IMR-90 (cell line): ENCODE measurements at regions not wholly inside any gene's neighbourhood (a gene's known extent, or its start where the extent isn't known, plus 50 kb on each side); places are given as distances from the start of the nearest gene placed in this dataset.

Experiments
- ATAC-seq: fragments of 200-7000 bp; cut with Tn5 transposase; 2 replicates; pipeline ENCODE4 v1.9.1; 2020; ENCODE audit warnings: low read depth, mild to moderate bottlenecking, moderate library complexity
- BruUV-seq: library from RNA; stranded (reverse); fragments of 400-500 nt; replicated peaks from 2 replicates; lab custom pipeline; 2021; lab: Mats Ljungman, UMichigan
- CTCF ChIA-PET: fragments of 300-600 bp; formaldehyde crosslinking; extraction: SDS; loops from one replicate; lab custom pipeline; 2021; ENCODE audit warnings: antibody characterized with exemption; lab: Yijun Ruan, JAX
- POLR2A ChIA-PET: fragments of 300-600 bp; sonication (Branson Sonifier 250); formaldehyde crosslinking; loops from one replicate; lab custom pipeline; 2022; ENCODE audit warnings: antibody characterized with exemption; ENCODE audit not compliant: unreplicated experiment; lab: Charles Lee
- DNase-seq: peaks from one replicate; pipeline ENCODE4 v3.0.0; 2013
- H2AFZ ChIP-seq: replicated peaks from 2 replicates; pipeline ENCODE3; 2013; ENCODE audit warnings: low read length, mild to moderate bottlenecking; ENCODE audit not compliant: poor library complexity
- H2AK5ac ChIP-seq: 2 replicates; pipeline ENCODE4 v1.6.1; 2013; ENCODE audit warnings: low read depth, low read length, inconsistent platforms
- H2AK9ac ChIP-seq: replicated peaks from 2 replicates; pipeline ENCODE3; 2013; ENCODE audit warnings: mild to moderate bottlenecking, low read depth, low read length, moderate library complexity; ENCODE audit not compliant: poor library complexity
- H2BK120ac ChIP-seq: 2 replicates; pipeline ENCODE4 v1.6.1; 2013; ENCODE audit warnings: low read depth, low read length, inconsistent platforms
- H2BK15ac ChIP-seq: 3 replicates; pipeline ENCODE4 v1.6.1; 2013; ENCODE audit warnings: low read depth, low read length, inconsistent platforms
- H2BK20ac ChIP-seq: 2 replicates; pipeline ENCODE4 v1.6.1; 2013; ENCODE audit warnings: low read depth, mild to moderate bottlenecking, inconsistent platforms, low read length, moderate library complexity
- H2BK5ac ChIP-seq: 2 replicates; pipeline ENCODE4 v1.6.1; 2013; ENCODE audit warnings: mild to moderate bottlenecking, low read depth, low read length, inconsistent platforms; ENCODE audit not compliant: poor library complexity, severe bottlenecking
- H3K14ac ChIP-seq: replicated peaks from 2 replicates; pipeline ENCODE4 v1.6.1; 2013; ENCODE audit warnings: low read depth, low read length, inconsistent platforms
- H3K18ac ChIP-seq: 2 replicates; pipeline ENCODE4 v1.6.1; 2013; ENCODE audit warnings: low read depth, low read length, control low read depth
- H3K23ac ChIP-seq: 2 replicates; pipeline ENCODE4 v1.6.1; 2013; ENCODE audit warnings: low read depth, low read length, inconsistent platforms
- H3K27ac ChIP-seq: 2 replicates; pipeline ENCODE4 v1.5.1; 2013; ENCODE audit warnings: mild to moderate bottlenecking, control low read depth, low read length; ENCODE audit not compliant: insufficient read depth
- H3K27me3 ChIP-seq: 2 replicates; pipeline ENCODE4 v1.6.1; 2013; ENCODE audit warnings: low read length; ENCODE audit not compliant: control insufficient read depth, insufficient read depth
- H3K36me3 ChIP-seq: 2 replicates; pipeline ENCODE4 v1.6.1; 2013; ENCODE audit warnings: low read length, mixed read lengths; ENCODE audit not compliant: control insufficient read depth, insufficient read depth
- H3K4ac ChIP-seq: 2 replicates; pipeline ENCODE4 v1.6.1; 2013; ENCODE audit warnings: low read depth, low read length, inconsistent platforms
- H3K4me1 ChIP-seq: 2 replicates; pipeline ENCODE4 v1.6.1; 2013; ENCODE audit warnings: low read length, mixed read lengths; ENCODE audit not compliant: control insufficient read depth, insufficient read depth
- H3K4me2 ChIP-seq: 2 replicates; pipeline ENCODE4 v1.6.1; 2013; ENCODE audit warnings: low read depth, mild to moderate bottlenecking, control low read depth, low read length, moderate library complexity
- H3K4me3 ChIP-seq: 2 replicates; pipeline ENCODE4 v1.5.1; 2013; ENCODE audit warnings: low read depth, mild to moderate bottlenecking, control low read depth, low read length, moderate library complexity; ENCODE audit not compliant: insufficient read depth
- H3K56ac ChIP-seq: 2 replicates; pipeline ENCODE4 v1.6.1; 2013; ENCODE audit warnings: low read length, inconsistent platforms; ENCODE audit not compliant: insufficient read depth; ENCODE audit errors: extremely low read depth
- H3K79me1 ChIP-seq, 2 experiments: 2 replicates each; pipeline ENCODE4 v1.6.1; 2013; ENCODE audit warnings: low read length in 2 of 2, inconsistent platforms in 1 of 2, low read depth in 1 of 2
- H3K9ac ChIP-seq: 2 replicates; pipeline ENCODE4 v1.6.1; 2013; ENCODE audit warnings: low read depth, low read length, control low read depth
- H3K9me1 ChIP-seq: 2 replicates; pipeline ENCODE4 v1.6.1; 2013; ENCODE audit warnings: low read length, inconsistent platforms; ENCODE audit not compliant: insufficient read depth
- H3K9me3 ChIP-seq: 2 replicates; pipeline ENCODE4 v1.6.1; 2013; ENCODE audit warnings: low read length; ENCODE audit not compliant: control insufficient read depth, insufficient read depth
- H4K20me1 ChIP-seq: 2 replicates; pipeline ENCODE4 v1.6.1; 2013; ENCODE audit warnings: low read length, inconsistent platforms; ENCODE audit not compliant: insufficient read depth
- H4K5ac ChIP-seq: 2 replicates; pipeline ENCODE4 v1.6.1; 2013; ENCODE audit warnings: mild to moderate bottlenecking, low read depth, low read length, control low read depth
- H4K8ac ChIP-seq, 2 experiments: 2 replicates each; pipeline ENCODE4 v1.6.1; 2013; ENCODE audit warnings: low read depth in 2 of 2, low read length in 2 of 2, control low read depth in 1 of 2, inconsistent platforms in 1 of 2
- H4K91ac ChIP-seq: 2 replicates; pipeline ENCODE4 v1.6.1; 2013; ENCODE audit warnings: low read depth, low read length, inconsistent platforms; ENCODE audit not compliant: insufficient read depth
- CEBPB ChIP-seq: IDR thresholded peaks from 2 replicates; pipeline ENCODE4 v1.6.1; 2012; ENCODE audit warnings: low read depth, low read length, improper control_type of control experiment
- CHD1 ChIP-seq: IDR thresholded peaks from 2 replicates; pipeline ENCODE4 v1.6.1; 2012; ENCODE audit warnings: low read depth, low read length, improper control_type of control experiment
- CTCF ChIP-seq: conservative IDR thresholded peaks from 2 replicates; pipeline ENCODE4 v1.5.1; 2012; ENCODE audit warnings: mild to moderate bottlenecking, low read depth, low read length, improper control_type of control experiment
- ELK1 ChIP-seq: fragments of 150-350 bp; IDR thresholded peaks from 2 replicates; pipeline ENCODE4 v1.6.1; 2016; ENCODE audit warnings: low read depth, mild to moderate bottlenecking, low read length, moderate library complexity, borderline replicate concordance
- FOS ChIP-seq: fragments of 150-350 bp; IDR thresholded peaks from 2 replicates; pipeline ENCODE4 v1.6.1; 2016; ENCODE audit warnings: low read depth, low read length
- MXI1 ChIP-seq: IDR thresholded peaks from 2 replicates; pipeline ENCODE4 v1.6.1; 2012; ENCODE audit warnings: low read depth, mild to moderate bottlenecking, low read length, moderate library complexity, borderline replicate concordance
- NFE2L2 ChIP-seq: fragments of 150-350 bp; IDR thresholded peaks from 2 replicates; pipeline ENCODE4 v1.6.1; 2016; ENCODE audit warnings: low read depth, mild to moderate bottlenecking, low read length
- SMC3 ChIP-seq: fragments of 150-350 bp; IDR thresholded peaks from 2 replicates; pipeline ENCODE4 v1.6.1; 2016; ENCODE audit warnings: low read depth, mild to moderate bottlenecking, antibody characterized with exemption, low read length, moderate library complexity
- WGBS, 2 experiments: methylation state at CpG; one replicate each; pipeline versions ENCODE4 v1.1.5 to v1.1.7; 2013; ENCODE audit warnings: missing lambda C conversion rate in 2 of 2; ENCODE audit not compliant: insufficient read length in 1 of 2; ENCODE audit errors: extremely low coverage in 2 of 2; 5-methylcytosine and 5-hydroxymethylcytosine counted together
- dilution Hi-C: fragments of 300-500 bp; cut with HindIII; formaldehyde crosslinking; loops from one replicate; pipeline ENCODE4 v1.14.3; 2018; ENCODE audit warnings: low sequenced_read_pairs; ENCODE audit not compliant: unreplicated experiment
- in situ Hi-C: fragments of 300-500 bp; cut with MboI; formaldehyde crosslinking; loops from 3 replicates; pipeline ENCODE4 v1.14.3; 2019; ENCODE audit warnings: low sequenced_read_pairs, inconsistent platforms, mixed read lengths
- intact Hi-C: fragments of 100-400 bp; cut with micrococcal nuclease; formaldehyde crosslinking; loops from 2 replicates; pipeline ENCODE4 v1.10.0; 2022

GRCh38 chrX:1938190-1938589 lies 323.3 kb downstream of the ASMT start:
- ATAC-seq (no peak), DNase-seq (no peak)
- Histone ChIP-seq H2BK15ac (no peak overlapping the region), H4K8ac (no peak overlapping the region), H3K4me1 (no peaks in the 10 kb centered on the region), H3K27ac (no peak overlapping the region), H3K9me3 (peaks cover 16% of the 10 kb centered on the region), H2AK5ac (no peak overlapping the region), H3K9ac (no peak overlapping the region), H3K4me2 (no peak overlapping the region), H3K27me3 (no peaks in the 10 kb centered on the region), H3K18ac (no peak overlapping the region), H3K4me3 (no peak overlapping the region), H2AFZ (no peak overlapping the region), H4K5ac (no peak overlapping the region), H2BK120ac (no peak overlapping the region), H3K36me3 (no peaks in the 10 kb centered on the region), H4K91ac (no peak overlapping the region), H3K9me1 (no peaks in the 10 kb centered on the region), H3K14ac (no peak overlapping the region), H4K20me1 (no peaks in the 10 kb centered on the region), H3K23ac (no peak overlapping the region), H3K79me1 (no peaks in the 10 kb centered on the region), H2BK20ac (no peak overlapping the region), H2BK5ac (no peak overlapping the region), H3K4ac (no peak overlapping the region), H3K56ac (no peak overlapping the region), H2AK9ac (no peak overlapping the region)
- dilution Hi-C loops (no loop called here), in situ Hi-C loops (no loop called here), intact Hi-C loops (no loop called here)
- CTCF ChIA-PET = no interaction called here
- TF ChIP-seq CHD1 = no peak
- TF ChIP-seq CEBPB = no peak
- TF ChIP-seq NFE2L2 = no peak
- TF ChIP-seq FOS = no peak
- no peak for TF ChIP-seq MXI1
- no peak for TF ChIP-seq CTCF
- no peak for TF ChIP-seq SMC3
- no peak for TF ChIP-seq ELK1
- POLR2A ChIA-PET = no interaction called here
- BruUV-seq = no TSS peak
- WGBS, 2 experiments = no CpG with 5 or more reads among the region's 6 CpGs
